B cell (primary cell): ENCODE measurements at regions not wholly inside any gene's neighbourhood (a gene's known extent, or its start where the extent isn't known, plus 50 kb on each side); places are given as distances from the start of the nearest gene placed in this dataset.

Source experiments
- ATAC-seq: fragments of 200-7000 bp; cut with Tn5 transposase; one replicate; pipeline ENCODE4 v1.10.0; 2021; ENCODE audit warnings: low read depth, mild to moderate bottlenecking, moderate number of reproducible peaks, moderate library complexity
- CTCF ChIA-PET: fragments of 350-600 bp; sonication (Branson Sonifier 250); formaldehyde crosslinking; loops from one replicate; lab custom pipeline; 2021; ENCODE audit warnings: antibody characterized with exemption, inconsistent platforms; lab: Charles Lee
- POLR2A ChIA-PET: fragments of 350-600 bp; sonication (Branson Sonifier 250); formaldehyde crosslinking; loops from one replicate; lab custom pipeline; 2021; ENCODE audit warnings: antibody characterized with exemption; lab: Charles Lee
- DNase-seq: peaks from one replicate; pipeline ENCODE4 v3.0.0; 2013
- H2AFZ ChIP-seq: 2 replicates; pipeline ENCODE4 v1.6.1; 2012; ENCODE audit warnings: mild to moderate bottlenecking, low read depth, low read length; ENCODE audit not compliant: insufficient read depth, poor library complexity, severe bottlenecking
- H3K27ac ChIP-seq, 2 donors: 1 replicate in 1 of 2; 2 replicates in 1 of 2; pipeline ENCODE4 v1.5.1; 2012 to 2013; ENCODE audit warnings: low read length in 2 of 2, mild to moderate bottlenecking in 2 of 2, moderate library complexity in 1 of 2
- H3K27me3 ChIP-seq, 4 experiments: fragments of 200-600 bp in 1 of 4; sonication (generic) in 1 of 4; replicated peaks in 1 of 4; 1 replicate in 2 of 4; 2 replicates in 2 of 4; pipeline versions ENCODE4 v1.6.1 to v1.7.0; 2013 to 2016; ENCODE audit warnings: low read length in 3 of 4, mild to moderate bottlenecking in 2 of 4, mixed read lengths in 1 of 4, moderate library complexity in 1 of 4; ENCODE audit not compliant: insufficient read depth in 4 of 4, control insufficient read depth in 3 of 4; ENCODE audit errors: control extremely low read depth in 1 of 4
- H3K36me3 ChIP-seq, 2 experiments: replicated peaks in 1 of 2; 1 replicate in 1 of 2; 2 replicates in 1 of 2; pipeline versions ENCODE4 v1.6.1 to v1.7.1; 2013; ENCODE audit warnings: low read length in 1 of 2; ENCODE audit not compliant: insufficient read depth in 2 of 2, control insufficient read depth in 1 of 2; ENCODE audit errors: control extremely low read depth in 1 of 2, extremely low read depth in 1 of 2
- H3K4me1 ChIP-seq, 2 donors: fragments of 200-600 bp in 1 of 2; sonication (generic) in 1 of 2; 1 replicate in 1 of 2; 2 replicates in 1 of 2; pipeline versions ENCODE4 v1.5.1 to v1.6.1; 2013 to 2017; ENCODE audit warnings: low read length in 2 of 2; ENCODE audit not compliant: control insufficient read depth in 2 of 2, insufficient read depth in 2 of 2
- H3K4me2 ChIP-seq: replicated peaks from 2 replicates; pipeline ENCODE3; 2012; ENCODE audit warnings: mild to moderate bottlenecking, low read depth, low read length; ENCODE audit not compliant: poor library complexity, severe bottlenecking
- H3K4me3 ChIP-seq, 5 experiments: fragments of 200-600 bp in 1 of 5; sonication (generic) in 1 of 5; 1 replicate in 3 of 5; 2 replicates in 2 of 5; pipeline versions ENCODE4 v1.5.1 to v1.7.0; 2011 to 2016; ENCODE audit warnings: low read length in 4 of 5, mild to moderate bottlenecking in 4 of 5, low read depth in 2 of 5, control low read depth in 1 of 5, moderate library complexity in 1 of 5; ENCODE audit not compliant: insufficient read depth in 1 of 5; ENCODE audit errors: control extremely low read depth in 1 of 5, extremely low read depth in 1 of 5
- H3K79me2 ChIP-seq: fragments of 200-600 bp; sonication (generic); one replicate; pipeline ENCODE4 v1.6.0; 2016; ENCODE audit warnings: low read length; ENCODE audit not compliant: control insufficient read depth, insufficient read depth
- H3K9ac ChIP-seq: fragments of 200-600 bp; sonication (generic); 2 replicates; pipeline ENCODE4 v1.6.1; 2017; ENCODE audit warnings: mild to moderate bottlenecking, low read length, moderate library complexity
- H3K9me3 ChIP-seq, 3 donors: one replicate each; pipeline versions ENCODE4 v1.6.1 to v1.7.1; 2013; ENCODE audit warnings: low read length in 2 of 3; ENCODE audit not compliant: control insufficient read depth in 2 of 3, insufficient read depth in 1 of 3; ENCODE audit errors: control extremely low read depth in 1 of 3
- H4K20me1 ChIP-seq: 2 replicates; pipeline ENCODE4 v1.6.0; 2012; ENCODE audit warnings: mild to moderate bottlenecking, low read length; ENCODE audit not compliant: insufficient read depth, control insufficient read depth, poor library complexity, severe bottlenecking
- H3K27ac Mint-ChIP-seq: one replicate; pipeline ENCODE4 v1.8.0; 2021; ENCODE audit warnings: mixed read lengths
- H3K27me3 Mint-ChIP-seq: one replicate; pipeline ENCODE4 v1.8.0; 2021; ENCODE audit warnings: mixed read lengths
- H3K4me1 Mint-ChIP-seq: one replicate; pipeline ENCODE4 v1.8.0; 2021; ENCODE audit warnings: mixed read lengths
- H3K4me3 Mint-ChIP-seq: one replicate; pipeline ENCODE4 v1.8.0; 2021; ENCODE audit warnings: mixed read lengths
- H3K9me3 Mint-ChIP-seq: one replicate; pipeline ENCODE4 v1.8.0; 2022; ENCODE audit warnings: mixed read lengths; ENCODE audit not compliant: insufficient read depth
- CTCF ChIP-seq: fragments of 200-600 bp; IDR thresholded peaks from one replicate; pipeline ENCODE4 v1.8.0; 2022; ENCODE audit warnings: antibody characterized with exemption, mild to moderate bottlenecking
- EZH2 ChIP-seq: IDR thresholded peaks from 2 replicates; pipeline ENCODE4 v1.6.1; 2012; ENCODE audit warnings: borderline replicate concordance, low read depth, mild to moderate bottlenecking, moderate library complexity, low read length; ENCODE audit not compliant: insufficient read depth, poor library complexity, severe bottlenecking
- WGBS: methylation state at CpG from one replicate; pipeline ENCODE4 v1.1.5; 2013; ENCODE audit warnings: missing lambda C conversion rate; ENCODE audit not compliant: insufficient coverage; 5-methylcytosine and 5-hydroxymethylcytosine counted together
- intact Hi-C: fragments of 100-400 bp; cut with micrococcal nuclease; formaldehyde crosslinking; loops from one replicate; pipeline ENCODE4 v1.10.0; 2022

DNA sequence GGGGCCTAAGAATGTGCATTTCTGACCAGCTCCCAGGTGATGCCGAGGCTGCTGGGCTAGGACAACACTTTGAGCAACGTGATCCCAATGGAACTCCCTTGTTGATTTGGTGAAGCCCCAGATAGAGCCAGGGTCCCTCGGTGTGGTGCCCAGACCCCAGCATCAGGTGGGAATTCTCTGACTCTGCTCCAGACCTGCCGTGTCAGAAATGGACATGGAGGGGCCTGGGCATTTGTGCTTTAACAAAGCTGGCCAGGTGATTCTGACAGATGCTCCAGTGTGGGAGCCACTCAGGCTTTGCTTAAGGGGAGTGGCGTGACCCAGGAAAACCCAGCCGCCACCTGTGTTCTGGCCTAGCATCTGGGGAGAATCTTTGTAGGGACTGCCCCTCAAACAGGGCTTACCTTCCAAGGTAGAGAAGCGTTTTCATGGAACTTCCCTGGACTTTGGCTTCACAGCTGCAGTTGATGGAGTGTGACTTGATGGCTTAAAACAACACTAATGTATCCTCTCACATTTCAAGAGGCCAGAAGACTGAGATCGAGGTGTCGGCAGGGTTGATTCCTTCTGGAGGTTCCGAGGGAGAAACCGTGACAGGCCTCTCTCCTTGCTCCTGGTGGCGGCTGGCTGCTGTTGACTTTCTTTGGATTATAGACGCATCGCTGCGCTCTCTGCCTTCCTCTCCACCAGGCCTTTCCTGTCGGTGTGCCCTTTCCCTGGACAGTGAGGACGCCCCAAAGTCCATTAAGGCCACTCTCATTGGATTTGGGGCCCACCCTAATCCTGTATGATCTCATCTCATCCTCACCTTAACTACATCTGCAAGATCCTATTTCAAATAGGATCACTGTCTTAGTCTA lies 57.0 kb upstream of the HDAC4 start:
- TF ChIP-seq CTCF (no peak), EZH2 (no peak)
- Mint-ChIP-seq H3K27me3 (peaks cover 25% of the 10 kb centered on the region), H3K9me3 (peaks cover 10% of the 10 kb centered on the region), H3K4me1 (no peaks in the 10 kb centered on the region), H3K4me3 (no peak overlapping the region), H3K27ac (no peak overlapping the region)
- Histone ChIP-seq H3K4me1 (no peaks in the 10 kb centered on the region), H3K4me2 (no peak overlapping the region), H3K4me3 (no peak overlapping the region), H3K36me3 (no peaks in the 10 kb centered on the region), H3K9me3 (peaks cover 0 to 13% (median 3%) of the 10 kb centered on the region in 3 donors), H3K79me2 (no peaks in the 10 kb centered on the region), H3K27me3 (peaks cover 0 to 7% (median 0%) of the 10 kb centered on the region in 4 experiments), H2AFZ (no peak overlapping the region), H3K27ac (no peak overlapping the region), H3K9ac (no peak overlapping the region), H4K20me1 (no peaks in the 10 kb centered on the region)
- no peak for DNase-seq
- no peak for ATAC-seq
- intact Hi-C loops: no loop called here
- POLR2A ChIA-PET: no interaction called here
- WGBS: 92% methylated on average over 16 of the region's 17 CpGs
- CTCF ChIA-PET: no interaction called here

GRCh38 chr2:239456940-239457339 lies 56.1 kb upstream of the HDAC4 start:
- WGBS: 90% methylated on average over 3 of the region's 5 CpGs
- Histone ChIP-seq H3K9ac (no peak overlapping the region), H3K27me3 (peaks cover 0 to 4% (median 0%) of the 10 kb centered on the region in 4 experiments), H3K79me2 (no peaks in the 10 kb centered on the region), H3K4me1 (no peaks in the 10 kb centered on the region), H3K4me3 (no peak overlapping the region), H2AFZ (no peak overlapping the region), H3K4me2 (no peak overlapping the region), H3K9me3 (peaks cover 0 to 16% (median 8%) of the 10 kb centered on the region in 3 donors), H4K20me1 (no peaks in the 10 kb centered on the region), H3K36me3 (no peaks in the 10 kb centered on the region), H3K27ac (no peak overlapping the region)
- Mint-ChIP-seq H3K27ac (no peak overlapping the region), H3K4me1 (no peaks in the 10 kb centered on the region), H3K27me3 (peaks cover 26% of the 10 kb centered on the region), H3K4me3 (no peak overlapping the region), H3K9me3 (peaks cover 16% of the 10 kb centered on the region)
- TF ChIP-seq CTCF (no peak), EZH2 (no peak)
- ChIA-PET POLR2A (no interaction called here), CTCF (interaction anchor here (0.7 kb wide), 1 partner anchor 284 kb away, joined by 3 read pairs; no protein-coding TSS in a partner anchor)
- intact Hi-C loops: no loop called here
- no peak for ATAC-seq
- DNase-seq: no peak
